GM12878 (cell line): ENCODE measurements at regions not wholly inside any gene's neighbourhood (a gene's known extent, or its start where the extent isn't known, plus 50 kb on each side); places are given as distances from the start of the nearest gene placed in this dataset.

ENCODE experiments used
- HDGF ChIP-seq: fragments of 450-650 bp; IDR thresholded peaks from 2 replicates; pipeline ENCODE4 v1.6.1; 2016; ENCODE audit warnings: antibody characterized with exemption
- MAX ChIP-seq: IDR thresholded peaks from 2 replicates; pipeline ENCODE4 v1.6.1; 2012; ENCODE audit warnings: low read depth, low read length, improper control_type of control experiment
- ZBED1 ChIP-seq: IDR thresholded peaks from 2 replicates; pipeline ENCODE4 v1.6.1; 2016; ENCODE audit warnings: borderline replicate concordance
- ZBTB40 ChIP-seq: fragments of 450-650 bp; IDR thresholded peaks from 2 replicates; pipeline ENCODE4 v1.6.1; 2016; ENCODE audit warnings: mild to moderate bottlenecking, moderate library complexity, borderline replicate concordance
- ZSCAN29 ChIP-seq: fragments of 450-650 bp; IDR thresholded peaks from 2 replicates; pipeline ENCODE4 v1.6.1; 2017; ENCODE audit warnings: mild to moderate bottlenecking, moderate library complexity
- TF ChIP-seq, protein P1 (sequence below): fragments of 450-650 bp; formaldehyde crosslinking; IDR thresholded peaks from 2 replicates; pipeline ENCODE4 v1.5.0; 2022; ENCODE audit warnings: mild to moderate bottlenecking, missing genetic modification characterization
- TF ChIP-seq, protein P2 (sequence below): fragments of 150-350 bp; IDR thresholded peaks from 2 replicates; pipeline ENCODE4 v1.6.1; 2016; ENCODE audit warnings: low read depth, low read length

- TF ChIP-seq ZBTB40 = no peak
- TF ChIP-seq, protein P1, sequence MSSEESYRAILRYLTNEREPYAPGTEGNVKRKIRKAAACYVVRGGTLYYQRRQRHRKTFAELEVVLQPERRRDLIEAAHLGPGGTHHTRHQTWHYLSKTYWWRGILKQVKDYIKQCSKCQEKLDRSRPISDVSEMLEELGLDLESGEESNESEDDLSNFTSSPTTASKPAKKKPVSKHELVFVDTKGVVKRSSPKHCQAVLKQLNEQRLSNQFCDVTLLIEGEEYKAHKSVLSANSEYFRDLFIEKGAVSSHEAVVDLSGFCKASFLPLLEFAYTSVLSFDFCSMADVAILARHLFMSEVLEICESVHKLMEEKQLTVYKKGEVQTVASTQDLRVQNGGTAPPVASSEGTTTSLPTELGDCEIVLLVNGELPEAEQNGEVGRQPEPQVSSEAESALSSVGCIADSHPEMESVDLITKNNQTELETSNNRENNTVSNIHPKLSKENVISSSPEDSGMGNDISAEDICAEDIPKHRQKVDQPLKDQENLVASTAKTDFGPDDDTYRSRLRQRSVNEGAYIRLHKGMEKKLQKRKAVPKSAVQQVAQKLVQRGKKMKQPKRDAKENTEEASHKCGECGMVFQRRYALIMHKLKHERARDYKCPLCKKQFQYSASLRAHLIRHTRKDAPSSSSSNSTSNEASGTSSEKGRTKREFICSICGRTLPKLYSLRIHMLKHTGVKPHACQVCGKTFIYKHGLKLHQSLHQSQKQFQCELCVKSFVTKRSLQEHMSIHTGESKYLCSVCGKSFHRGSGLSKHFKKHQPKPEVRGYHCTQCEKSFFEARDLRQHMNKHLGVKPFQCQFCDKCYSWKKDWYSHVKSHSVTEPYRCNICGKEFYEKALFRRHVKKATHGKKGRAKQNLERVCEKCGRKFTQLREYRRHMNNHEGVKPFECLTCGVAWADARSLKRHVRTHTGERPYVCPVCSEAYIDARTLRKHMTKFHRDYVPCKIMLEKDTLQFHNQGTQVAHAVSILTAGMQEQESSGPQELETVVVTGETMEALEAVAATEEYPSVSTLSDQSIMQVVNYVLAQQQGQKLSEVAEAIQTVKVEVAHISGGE (CRISPR knock-in tag) = no peak
- TF ChIP-seq, protein P2, sequence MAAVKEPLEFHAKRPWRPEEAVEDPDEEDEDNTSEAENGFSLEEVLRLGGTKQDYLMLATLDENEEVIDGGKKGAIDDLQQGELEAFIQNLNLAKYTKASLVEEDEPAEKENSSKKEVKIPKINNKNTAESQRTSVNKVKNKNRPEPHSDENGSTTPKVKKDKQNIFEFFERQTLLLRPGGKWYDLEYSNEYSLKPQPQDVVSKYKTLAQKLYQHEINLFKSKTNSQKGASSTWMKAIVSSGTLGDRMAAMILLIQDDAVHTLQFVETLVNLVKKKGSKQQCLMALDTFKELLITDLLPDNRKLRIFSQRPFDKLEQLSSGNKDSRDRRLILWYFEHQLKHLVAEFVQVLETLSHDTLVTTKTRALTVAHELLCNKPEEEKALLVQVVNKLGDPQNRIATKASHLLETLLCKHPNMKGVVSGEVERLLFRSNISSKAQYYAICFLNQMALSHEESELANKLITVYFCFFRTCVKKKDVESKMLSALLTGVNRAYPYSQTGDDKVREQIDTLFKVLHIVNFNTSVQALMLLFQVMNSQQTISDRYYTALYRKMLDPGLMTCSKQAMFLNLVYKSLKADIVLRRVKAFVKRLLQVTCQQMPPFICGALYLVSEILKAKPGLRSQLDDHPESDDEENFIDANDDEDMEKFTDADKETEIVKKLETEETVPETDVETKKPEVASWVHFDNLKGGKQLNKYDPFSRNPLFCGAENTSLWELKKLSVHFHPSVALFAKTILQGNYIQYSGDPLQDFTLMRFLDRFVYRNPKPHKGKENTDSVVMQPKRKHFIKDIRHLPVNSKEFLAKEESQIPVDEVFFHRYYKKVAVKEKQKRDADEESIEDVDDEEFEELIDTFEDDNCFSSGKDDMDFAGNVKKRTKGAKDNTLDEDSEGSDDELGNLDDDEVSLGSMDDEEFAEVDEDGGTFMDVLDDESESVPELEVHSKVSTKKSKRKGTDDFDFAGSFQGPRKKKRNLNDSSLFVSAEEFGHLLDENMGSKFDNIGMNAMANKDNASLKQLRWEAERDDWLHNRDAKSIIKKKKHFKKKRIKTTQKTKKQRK = no peak
- TF ChIP-seq ZBED1 = no peak
- no peak for TF ChIP-seq ZSCAN29
- TF ChIP-seq MAX = no peak
- no peak for TF ChIP-seq HDGF
These were observed 57.8 kb downstream of the FOXA2 start (continued) for GRCh38 chr20:22526512-22527012.
